ENCODE measurements at regions not wholly inside any gene's neighbourhood (a gene's known extent, or its start where the extent isn't known, plus 50 kb on each side); places are given as distances from the start of the nearest gene placed in this dataset.
"Not testable (repeated sequence)": the region's sequence is repeated elsewhere in the genome, so short reads cannot be mapped to it uniquely, and the experiment has no call there.

DNA sequence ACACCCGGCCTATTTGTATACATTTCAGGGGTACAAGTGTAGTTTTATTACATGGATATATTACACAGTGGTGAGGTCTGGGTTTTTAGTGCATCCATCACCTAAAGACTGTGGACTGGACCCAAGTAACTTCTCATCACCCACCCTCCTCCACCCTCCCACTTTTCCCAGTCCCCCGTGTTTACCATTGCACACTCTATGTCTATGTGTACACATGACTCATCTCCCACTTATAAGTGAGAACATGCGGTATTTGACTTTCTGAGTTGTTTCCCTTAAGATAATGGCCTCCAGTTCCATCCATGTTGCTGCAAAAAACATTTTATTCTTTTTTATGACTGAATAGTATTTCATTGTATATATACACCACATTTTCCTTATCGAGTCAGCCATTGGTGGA is 98.9 kb upstream of the WAC start:
- no peak for DNase-seq (ENCODE audit: extremely low read depth, low read depth, low spot score)

DNA sequence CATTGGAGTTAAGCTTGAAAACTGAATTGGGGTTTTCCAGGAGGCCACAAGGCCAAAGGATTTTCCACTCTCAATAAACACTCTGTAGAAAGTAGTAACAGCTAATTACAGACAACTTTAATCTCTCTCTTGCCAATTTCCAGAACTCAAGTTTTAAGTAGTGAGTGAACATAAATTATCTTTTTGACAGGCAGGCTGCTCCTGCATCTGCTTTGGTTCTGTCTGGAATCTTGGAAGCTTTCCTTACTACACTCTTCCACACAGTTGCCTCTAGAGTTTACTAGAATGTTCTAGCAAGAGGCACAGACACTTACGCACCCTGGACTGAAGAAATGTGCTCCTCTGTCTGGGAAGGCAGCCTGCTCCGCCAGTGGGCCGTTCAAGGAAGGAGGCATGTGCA is 90.5 kb upstream of the WAC start:
- no peak for DNase-seq (ENCODE audit: extremely low read depth, low read depth, low spot score)

DNA sequence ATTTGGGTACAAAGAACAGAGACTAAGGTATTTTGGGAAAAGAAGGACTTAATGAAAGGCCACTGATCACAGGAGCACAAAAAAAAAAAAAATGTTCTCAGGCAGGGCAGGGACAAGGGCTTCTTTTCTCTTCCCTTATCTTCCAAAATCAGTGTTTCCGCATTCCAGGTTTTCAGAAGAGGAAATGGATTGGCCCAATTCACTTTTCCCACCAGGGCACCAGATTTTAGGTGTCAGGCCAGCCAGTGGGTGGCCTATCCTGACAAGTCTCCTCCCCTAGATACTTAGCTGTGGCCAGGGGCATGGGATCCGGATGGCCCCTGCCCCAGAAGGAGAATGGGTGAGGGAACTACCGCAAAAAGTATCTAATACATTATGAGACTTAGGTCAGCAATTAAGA is 88.9 kb upstream of the WAC start:
- DNase-seq (ENCODE audit: extremely low read depth, low read depth, low spot score), result no peak

DNA sequence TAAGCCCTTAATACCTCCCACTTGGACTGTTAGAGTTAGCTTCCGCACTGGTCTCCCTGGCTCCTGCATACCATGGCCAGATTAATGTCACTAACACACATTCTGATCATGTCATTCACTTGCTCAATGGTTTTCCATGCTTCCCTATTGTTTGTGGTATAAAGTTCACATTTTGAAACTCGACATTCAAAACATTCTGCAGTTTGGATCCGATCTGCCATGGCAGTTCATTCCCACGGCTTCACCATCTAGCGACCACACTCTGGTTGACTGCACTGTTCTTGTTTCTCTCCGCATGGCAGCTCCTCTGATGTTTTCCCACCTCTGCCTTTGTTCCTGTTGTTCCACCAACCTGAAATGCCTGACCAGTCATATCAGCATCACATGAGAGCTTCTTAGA is 87.4 kb upstream of the WAC start:
- no peak for DNase-seq (ENCODE audit: extremely low read depth, low read depth, low spot score)

DNA sequence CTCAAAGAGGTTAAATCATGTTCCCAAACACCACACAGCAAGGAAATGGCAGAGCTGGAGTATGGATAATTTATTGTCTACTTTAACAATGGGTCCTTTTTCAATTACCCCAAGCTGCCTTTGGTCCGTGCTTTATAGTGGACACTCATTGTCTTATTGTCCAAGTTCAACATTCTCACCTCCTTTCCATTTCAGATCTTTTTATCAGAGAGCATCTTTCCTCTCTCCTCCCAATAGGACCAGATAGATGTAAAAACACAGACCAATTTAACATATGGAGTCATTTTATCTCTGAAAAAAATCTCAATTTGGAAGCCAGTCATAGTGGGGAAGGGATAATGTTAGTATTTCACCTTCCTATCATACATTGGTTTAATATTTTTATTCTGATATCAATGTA is 83.5 kb upstream of the WAC start:
- no peak for DNase-seq (ENCODE audit: extremely low read depth, low read depth, low spot score)

DNA sequence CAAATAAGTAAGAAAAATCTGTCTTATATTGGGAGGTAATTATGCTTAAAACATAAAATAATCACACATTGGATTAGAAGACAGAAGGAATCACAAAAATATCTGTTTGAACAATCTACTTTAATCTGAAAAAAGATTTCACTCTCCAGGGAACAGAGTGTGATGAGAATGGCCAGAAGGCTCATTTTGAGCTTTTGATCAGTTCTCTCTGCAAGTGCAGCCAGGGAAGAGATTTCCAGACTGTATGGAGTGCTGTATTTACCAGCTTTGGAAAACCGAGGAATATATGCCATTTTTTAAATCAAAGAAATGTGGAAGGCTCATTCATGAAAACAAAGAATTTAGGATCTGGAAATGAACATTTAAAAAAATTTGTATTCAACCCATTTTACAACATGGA is 83.0 kb upstream of the WAC start:
- no peak for DNase-seq (ENCODE audit: extremely low read depth, low read depth, low spot score)

DNA sequence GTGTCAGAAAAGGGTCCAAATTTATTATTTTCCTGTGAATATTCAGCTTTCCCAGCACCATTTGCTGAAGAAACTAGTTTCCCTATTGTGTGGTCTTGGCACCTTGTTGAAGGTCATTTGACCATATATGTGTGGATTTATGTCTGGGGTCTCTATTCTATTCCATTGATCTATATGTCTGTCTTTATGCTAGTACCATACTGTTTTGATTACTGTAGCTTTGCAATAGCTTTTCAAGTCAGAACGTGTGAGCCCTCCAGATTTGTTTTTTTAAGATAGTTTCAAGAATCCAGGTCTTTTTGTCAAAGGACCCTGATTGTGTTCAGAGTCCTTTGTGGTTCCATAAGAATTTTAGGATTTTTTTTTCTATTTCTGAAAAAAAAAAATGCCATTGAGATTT is 79.0 kb upstream of the WAC start:
- no peak for DNase-seq (ENCODE audit: extremely low read depth, low read depth, low spot score)

DNA sequence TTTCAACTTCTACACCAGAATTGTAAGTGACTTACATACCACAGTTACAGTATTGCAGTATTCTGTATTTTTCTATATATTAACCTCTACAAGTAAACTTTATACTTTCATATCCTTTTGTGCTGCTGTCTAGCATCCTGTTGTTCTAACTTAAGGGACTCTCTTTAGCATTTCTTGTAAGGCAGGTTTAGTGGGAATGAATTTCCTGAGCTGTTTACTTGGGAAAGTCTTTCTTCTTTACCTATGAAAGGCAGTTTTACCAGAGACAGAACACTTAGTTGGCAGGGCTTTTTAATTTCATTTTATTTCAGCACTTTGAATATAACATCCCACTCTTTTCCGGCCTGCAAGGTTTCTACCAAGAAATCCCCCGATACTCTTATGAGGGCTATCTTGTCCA is 75.8 kb upstream of the WAC start:
- DNase-seq (ENCODE audit: extremely low read depth, low read depth, low spot score), result no peak

DNA sequence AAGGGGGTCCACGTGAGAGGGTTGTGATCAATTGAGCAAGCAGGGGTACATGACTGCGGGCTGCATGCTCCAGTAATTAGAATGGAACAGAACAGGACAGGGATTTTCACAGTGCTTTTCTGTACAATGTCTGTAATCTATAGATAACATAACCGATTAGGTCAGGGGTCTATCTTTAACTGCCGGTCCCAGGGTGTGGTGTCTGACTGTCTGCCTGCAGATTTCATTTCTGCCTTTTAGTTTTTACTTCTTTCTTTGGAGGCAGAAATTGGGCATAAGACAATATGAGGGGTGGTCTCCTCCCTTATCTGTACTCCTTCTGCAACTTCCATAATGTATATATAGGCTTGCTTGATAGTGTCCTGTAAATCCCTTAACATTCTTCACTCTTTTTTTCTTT is 75.0 kb upstream of the WAC start:
- DNase-seq (ENCODE audit: extremely low read depth, low read depth, low spot score), result not testable (repeated sequence)

DNA sequence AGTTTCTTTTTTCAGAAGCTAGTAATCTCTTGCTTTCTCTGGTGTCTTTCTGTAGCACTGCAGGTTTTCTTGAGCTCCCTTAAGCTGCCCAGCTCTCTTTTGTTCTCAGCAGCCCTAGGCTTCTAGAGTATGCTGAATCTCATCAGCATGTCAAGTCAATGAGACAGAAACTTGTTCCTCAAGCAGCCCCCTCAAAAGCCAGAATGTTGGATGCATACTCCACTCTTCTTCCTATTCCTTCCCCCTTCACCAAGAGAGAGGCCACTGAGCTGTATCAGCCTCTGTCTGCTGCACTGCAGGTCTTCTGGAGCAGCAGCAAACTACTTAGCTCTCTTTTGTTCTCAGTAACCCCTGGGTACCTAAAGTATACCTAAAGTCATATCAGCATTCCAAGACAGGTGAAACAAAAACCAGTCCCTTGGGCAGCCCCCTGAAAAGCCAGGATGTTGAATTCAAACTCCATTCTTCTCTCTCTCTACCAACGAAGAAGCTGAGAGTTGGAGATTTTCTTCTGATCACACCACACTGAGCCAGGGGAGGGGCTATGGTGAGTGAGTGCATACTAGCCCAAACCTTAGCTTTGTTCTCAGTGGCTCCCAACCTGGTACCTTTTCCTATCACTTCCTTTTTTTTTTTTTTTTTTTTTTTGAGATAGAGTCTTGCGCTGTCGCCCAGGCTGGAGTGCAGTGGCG is 73.3 kb upstream of the WAC start:
- DNase-seq (ENCODE audit: extremely low read depth, low read depth, low spot score), result no peak

DNA sequence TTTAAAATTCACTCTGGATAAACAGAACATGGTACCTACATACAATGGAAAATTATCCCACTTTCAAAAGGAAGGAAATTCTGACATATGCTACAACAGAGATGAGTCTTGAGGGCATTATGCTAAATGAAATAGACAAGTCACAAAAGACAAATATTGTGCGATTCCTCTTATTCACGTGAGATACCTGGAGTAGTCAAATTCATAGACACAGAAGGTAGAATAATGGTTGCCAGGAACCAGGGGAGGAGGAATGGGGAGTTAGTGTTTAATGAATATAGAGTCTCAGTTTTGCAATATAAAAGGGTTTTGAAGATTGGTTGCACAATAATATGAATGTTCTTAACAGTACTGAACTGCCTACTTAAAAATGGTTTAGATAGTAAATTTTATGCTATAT is 69.8 kb upstream of the WAC start:
- no peak for DNase-seq (ENCODE audit: extremely low read depth, low read depth, low spot score)

DNA sequence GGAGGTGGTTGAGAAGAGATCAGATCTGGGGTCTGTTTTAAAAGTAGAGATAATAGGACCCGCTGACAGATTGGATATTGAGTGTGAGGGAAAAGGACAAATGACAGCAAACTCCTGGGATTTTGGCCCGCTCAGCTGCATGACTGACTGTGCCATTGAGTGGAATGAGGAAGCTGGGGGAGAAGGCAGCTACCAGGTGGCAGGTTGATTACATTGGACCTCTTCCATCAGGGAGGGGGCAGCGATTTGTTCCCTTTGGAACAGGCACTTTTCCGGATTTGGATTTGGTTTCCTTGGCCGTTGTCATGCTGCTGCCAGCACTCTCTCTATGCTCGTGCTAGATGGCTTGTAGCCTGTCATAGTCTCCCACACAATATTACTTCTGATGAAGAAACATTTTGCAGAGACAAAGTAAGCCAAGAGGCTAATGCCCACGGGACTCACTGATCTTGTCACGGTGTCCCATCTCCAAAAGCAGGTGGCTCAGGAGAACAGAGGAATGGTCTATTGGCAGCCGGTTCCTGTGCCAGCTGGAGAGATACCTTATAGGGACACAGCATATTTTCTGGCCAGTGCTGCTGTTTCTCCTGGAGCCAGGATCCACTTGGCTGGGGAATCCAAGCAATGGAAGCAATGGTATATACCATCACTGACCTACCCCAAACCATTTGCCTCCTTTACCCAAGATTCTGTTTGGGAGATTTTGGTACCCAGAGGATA is 69.1 kb upstream of the WAC start:
- no peak for DNase-seq (ENCODE audit: extremely low read depth, low read depth, low spot score)

DNA sequence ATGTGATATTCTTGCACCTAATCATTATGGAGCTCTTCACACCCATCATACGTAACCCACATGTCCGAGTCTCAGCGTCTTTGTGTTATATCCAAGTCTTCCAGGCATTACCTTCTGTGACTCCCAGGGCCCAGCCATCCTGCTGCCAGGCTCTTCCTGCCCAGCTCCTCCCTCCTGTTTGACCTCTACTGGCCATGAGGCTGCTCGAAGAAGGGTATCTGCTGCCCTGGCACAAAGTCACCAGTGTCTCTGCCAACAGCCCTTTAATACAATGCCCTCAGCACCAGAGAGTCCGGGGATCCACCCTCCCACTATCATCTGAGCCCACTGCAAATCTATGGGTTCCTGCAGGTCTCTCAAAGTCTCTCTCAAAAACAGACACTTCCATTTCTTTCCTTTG is 65.3 kb upstream of the WAC start:
- DNase-seq (ENCODE audit: extremely low read depth, low read depth, low spot score), result no peak

DNA sequence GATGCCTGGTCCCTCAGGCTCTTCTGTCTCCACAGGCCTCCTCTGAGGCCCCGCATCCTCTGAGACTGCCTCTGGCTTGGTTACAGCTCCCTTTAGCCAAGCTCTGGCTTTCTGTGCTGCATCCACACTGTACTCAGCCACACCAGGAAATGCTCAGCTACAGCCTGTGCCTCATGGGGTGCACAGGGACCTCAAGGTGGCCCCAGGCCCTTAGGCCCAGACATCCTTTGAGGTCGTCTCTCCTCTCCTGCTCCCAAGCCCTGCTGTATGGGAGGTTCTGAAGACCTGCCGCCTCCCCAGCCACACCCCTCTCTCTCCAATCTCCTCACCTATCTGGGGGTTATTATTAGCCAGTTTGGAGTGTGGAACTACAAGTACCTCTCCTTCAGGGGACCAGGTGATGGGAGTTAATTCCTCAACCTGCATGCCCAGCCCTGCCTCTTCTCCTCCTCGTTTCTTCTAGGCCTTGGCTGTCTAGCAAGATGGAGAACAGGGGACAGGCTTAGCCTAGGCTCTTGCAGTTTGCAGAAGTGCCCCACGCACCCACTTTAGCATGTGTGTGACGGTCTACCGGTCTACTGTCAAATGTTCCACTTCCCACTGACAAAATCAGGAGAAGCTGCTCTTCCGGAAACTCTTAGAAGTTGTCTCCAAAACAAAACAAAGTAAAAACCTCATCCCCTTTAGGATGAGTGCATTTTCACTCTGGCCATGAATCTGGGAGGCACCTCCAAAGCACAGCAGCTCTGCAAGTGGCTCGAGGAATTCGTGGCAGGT is 64.0 kb upstream of the WAC start:
- DNase-seq (ENCODE audit: extremely low read depth, low read depth, low spot score), result no peak

DNA sequence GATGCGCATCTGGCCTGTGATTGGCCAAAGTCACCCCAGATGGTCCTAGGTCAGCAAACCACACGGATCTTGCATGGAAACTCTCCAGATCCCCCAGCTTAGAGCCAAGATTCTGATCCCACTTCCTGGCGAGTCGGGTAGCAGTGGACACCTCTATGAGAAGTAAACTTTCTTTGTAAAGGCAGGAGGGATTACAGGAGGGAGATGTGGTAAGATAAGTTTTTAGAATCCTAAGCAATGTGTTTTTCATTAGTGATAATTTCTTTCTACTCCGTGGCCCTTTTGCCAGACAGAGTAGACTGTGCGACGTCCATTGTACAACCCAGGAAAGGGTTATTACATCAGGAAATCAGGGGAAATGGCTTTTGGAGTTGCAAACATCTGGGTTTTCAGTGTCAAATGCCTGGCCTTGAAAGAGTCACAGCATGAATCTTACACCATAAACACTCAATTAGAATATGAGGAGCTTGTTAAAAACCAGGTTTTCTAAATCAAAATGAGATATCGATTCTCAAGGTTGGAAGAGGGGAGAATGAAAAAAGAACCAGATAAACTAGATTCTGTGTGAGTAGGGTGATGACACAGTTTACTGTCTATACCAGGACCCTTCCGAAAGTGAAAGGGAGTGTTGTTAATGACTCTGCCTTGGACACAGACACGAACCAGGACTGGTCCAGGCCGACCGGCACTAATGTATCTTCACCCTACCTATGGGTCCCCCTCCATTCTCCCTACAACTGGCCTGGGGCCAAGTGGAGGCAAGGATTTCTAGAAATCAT is 61.9 kb upstream of the WAC start:
- no peak for DNase-seq (ENCODE audit: extremely low read depth, low read depth, low spot score)

DNA sequence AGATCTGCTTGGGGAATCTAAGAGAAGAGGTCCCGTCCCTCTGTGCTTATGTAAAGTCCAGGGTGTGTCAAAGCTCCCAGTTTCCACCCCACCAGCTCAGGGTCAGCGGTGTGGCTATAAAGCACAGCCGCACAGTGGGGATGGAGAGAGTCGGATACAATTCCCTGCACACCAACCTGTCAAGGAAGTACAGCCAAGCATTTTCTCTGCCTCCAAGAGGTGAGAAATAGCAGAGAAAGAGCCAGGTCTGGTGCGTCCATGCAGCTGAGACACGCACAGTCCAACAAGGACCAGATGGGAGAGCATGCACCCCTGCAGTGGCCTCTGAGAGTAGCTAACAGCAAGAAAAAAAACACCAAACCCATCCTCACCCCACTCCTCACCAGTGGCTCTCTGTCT is 61.3 kb upstream of the WAC start:
- no peak for DNase-seq (ENCODE audit: extremely low read depth, low read depth, low spot score)

DNA sequence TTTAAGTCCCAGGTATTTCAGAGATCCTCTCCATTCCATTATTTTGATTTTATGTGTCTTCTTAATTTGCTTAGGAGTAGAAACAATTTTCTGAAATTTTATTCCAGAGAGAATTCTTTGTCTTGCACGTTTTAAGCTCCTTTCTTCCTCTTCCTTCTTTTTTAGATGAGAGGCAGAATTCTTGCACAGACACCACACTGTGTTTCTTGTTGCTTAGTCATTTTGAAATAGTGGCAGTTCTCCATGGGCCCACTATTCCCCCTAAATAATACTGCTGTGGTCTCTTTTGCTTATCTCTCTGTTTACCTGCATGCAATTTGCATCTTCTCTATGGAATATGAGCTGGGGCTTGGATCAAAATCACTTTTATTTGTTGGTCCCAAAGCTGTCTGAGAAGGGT is 54.3 kb upstream of the WAC start:
- no peak for DNase-seq (ENCODE audit: extremely low read depth, low read depth, low spot score)

DNA sequence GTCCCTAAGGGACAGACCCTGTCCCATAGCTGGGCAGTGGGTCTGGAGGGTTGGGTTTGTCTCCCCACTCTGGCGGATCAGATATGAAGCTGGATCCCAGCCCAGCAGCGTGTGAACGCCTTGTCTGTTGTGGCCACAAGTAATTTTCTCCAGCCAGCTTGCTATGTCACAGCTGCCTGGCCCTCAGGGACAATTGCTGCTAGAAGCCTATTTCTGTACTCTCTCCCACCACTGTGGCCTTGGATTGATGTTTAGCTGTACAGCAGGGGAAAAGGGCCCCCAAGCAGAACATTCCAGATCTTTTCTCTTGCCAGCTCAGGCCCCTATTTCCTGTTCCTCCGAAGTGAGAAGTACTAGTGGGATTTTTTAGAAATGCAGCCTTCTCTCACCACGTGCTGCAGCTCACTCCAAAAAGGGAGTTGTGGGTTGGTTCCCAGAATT is 53.5 kb upstream of the WAC start:
- DNase-seq (ENCODE audit: extremely low read depth, low read depth, low spot score), result no peak

DNA sequence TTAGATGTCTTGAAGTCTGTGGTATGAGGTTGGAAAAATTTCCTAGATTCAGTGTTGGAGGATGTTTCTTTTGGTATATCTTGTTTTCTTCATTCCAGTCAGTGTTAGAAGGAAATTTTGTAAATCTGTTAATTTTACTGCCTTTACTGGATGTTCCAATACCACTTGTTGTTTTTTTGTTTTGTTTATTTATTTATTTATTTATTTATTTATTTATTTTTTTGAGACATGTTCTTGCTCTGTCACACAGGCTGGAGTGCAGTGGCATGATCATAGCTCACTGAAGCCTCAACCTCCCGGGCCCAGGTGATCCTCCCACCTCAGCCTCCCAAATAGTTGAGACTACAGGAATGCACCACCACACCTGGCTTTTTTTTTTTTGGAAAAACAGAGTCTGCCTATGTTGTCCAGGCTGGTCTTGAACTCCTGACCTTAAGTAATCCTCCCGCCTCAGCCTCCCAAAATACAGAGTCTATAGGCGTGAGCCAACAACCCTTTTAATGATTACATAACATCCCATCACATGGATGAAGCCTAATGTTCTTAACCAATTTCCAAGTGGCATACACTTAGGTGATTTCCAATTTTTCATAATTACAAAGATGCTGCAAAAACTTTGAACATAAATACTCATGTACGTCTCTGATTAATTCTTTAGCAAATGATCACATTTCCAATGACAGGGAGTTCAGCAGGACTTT is 52.8 kb upstream of the WAC start:
- no peak for DNase-seq (ENCODE audit: extremely low read depth, low read depth, low spot score)

DNA sequence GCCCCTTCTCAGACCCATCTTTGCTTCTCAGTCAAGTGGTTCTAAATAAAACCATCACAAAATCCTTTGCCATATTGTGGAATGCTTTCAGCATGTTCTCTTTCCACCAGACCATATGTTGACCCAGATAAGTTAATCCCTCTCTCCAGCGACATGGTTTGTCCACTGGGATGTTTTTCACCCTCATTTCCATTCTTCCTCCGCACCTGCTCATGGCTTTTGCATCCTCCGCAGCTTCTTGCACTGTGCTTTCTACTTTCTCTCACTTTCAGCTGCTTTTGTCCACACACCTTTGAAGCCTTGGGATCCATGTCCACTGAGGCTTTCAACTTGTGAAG is 52.3 kb upstream of the WAC start:
- DNase-seq (ENCODE audit: extremely low read depth, low read depth, low spot score), result no peak

DNA sequence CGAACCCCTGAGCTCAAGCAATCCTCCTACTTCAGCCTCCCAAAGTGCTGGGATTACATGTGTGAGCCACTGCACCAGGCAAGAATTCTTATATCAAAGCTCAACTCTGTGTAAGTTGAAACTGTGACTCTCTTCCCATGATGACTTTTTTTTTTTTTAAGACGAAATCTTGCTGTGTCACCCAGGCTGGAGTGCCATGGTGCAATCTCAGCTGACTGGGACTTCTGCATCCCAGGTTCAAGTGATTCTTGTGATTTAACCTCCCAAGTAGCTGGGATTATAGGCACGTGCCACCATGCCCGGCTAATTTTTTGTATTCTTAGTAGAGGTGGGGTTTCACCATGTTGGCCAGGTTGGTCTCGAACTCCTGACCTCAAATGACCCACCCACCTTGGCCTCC is 51.6 kb upstream of the WAC start:
- DNase-seq (ENCODE audit: extremely low read depth, low read depth, low spot score), result not testable (repeated sequence)

Data from glomerular endothelial cell (primary cell).